Smooth muscle cell of the brain vasculature (primary cell): ENCODE measurements at regions not wholly inside any gene's neighbourhood (a gene's known extent, or its start where the extent isn't known, plus 50 kb on each side); places are given as distances from the start of the nearest gene placed in this dataset.
"Not testable (repeated sequence)": the region's sequence is repeated elsewhere in the genome, so short reads cannot be mapped to it uniquely, and the experiment has no call there.

ENCODE experiments used
- DNase-seq: peaks from one replicate; pipeline ENCODE4 v3.0.0-alpha.2; 2012; ENCODE audit warnings: low read depth, low spot score

- DNase-seq = not testable (repeated sequence)
Observed at GRCh38 chr9:91021656-91022055, 220.0 kb downstream of the SYK start.

GRCh38 chr9:91023741-91024140 lies 222.1 kb downstream of the SYK start:
- no peak for DNase-seq

- no peak for DNase-seq
Observed at GRCh38 chr9:91024841-91025240, 223.2 kb downstream of the SYK start.

GRCh38 chr9:91025856-91026255 lies 224.2 kb downstream of the SYK start:
- no peak for DNase-seq

GRCh38 chr9:91026266-91026665 lies 224.6 kb downstream of the SYK start:
- DNase-seq = no peak

GRCh38 chr9:91027005-91027404 lies 225.4 kb downstream of the SYK start:
- no peak for DNase-seq

GRCh38 chr9:91028166-91028827 lies 226.7 kb downstream of the SYK start:
- no peak for DNase-seq

- DNase-seq = no peak
Observed at GRCh38 chr9:91029650-91030361, 228.2 kb downstream of the SYK start.

GRCh38 chr9:91032121-91032531 lies 230.5 kb downstream of the SYK start:
- DNase-seq = no peak

- DNase-seq = no peak
Observed at GRCh38 chr9:91033270-91033669, 231.7 kb downstream of the SYK start.

- DNase-seq = no peak
Observed at GRCh38 chr9:91033797-91034196, 232.2 kb downstream of the SYK start.

- no peak for DNase-seq
Observed at GRCh38 chr9:91034521-91034920, 232.9 kb downstream of the SYK start.

GRCh38 chr9:91034976-91035824 lies 233.6 kb downstream of the SYK start:
- no peak for DNase-seq

- DNase-seq = no peak
Observed at GRCh38 chr9:91035825-91036208, 234.2 kb downstream of the SYK start.

GRCh38 chr9:91036356-91036755 lies 234.7 kb downstream of the SYK start:
- DNase-seq = no peak

- peak; percentile 79 for DNase-seq
Observed at GRCh38 chr9:91036826-91037510, 235.3 kb downstream of the SYK start.

GRCh38 chr9:91037511-91038482 lies 236.2 kb downstream of the SYK start:
- no peak for DNase-seq

- no peak for DNase-seq
Observed at GRCh38 chr9:91038483-91039124, 237.0 kb downstream of the SYK start.

- no peak for DNase-seq
Observed at GRCh38 chr9:91039125-91039834, 237.7 kb downstream of the SYK start.

- no peak for DNase-seq
Observed at GRCh38 chr9:91039835-91040140, 238.2 kb downstream of the SYK start.
